Pancreas (tissue), 10 donors: ENCODE measurements at regions not wholly inside any gene's neighbourhood (a gene's known extent, or its start where the extent isn't known, plus 50 kb on each side); places are given as distances from the start of the nearest gene placed in this dataset.

Experiments
- ATAC-seq, 4 donors: fragments of 200-7000 bp; cut with Tn5 transposase; one replicate each; pipeline versions ENCODE4 v1.8.0 to v1.9.1; 2020; ENCODE audit warnings: mild to moderate bottlenecking in 4 of 4, moderate library complexity in 4 of 4
- DNase-seq, 6 donors: peaks; one replicate each; pipeline ENCODE4 v3.0.0-alpha.2; 2020
- FAIRE-seq: peaks from 2 replicates; lab custom pipeline; 2012; peaks lifted over from hg19 to GRCh38; lab: Jason Lieb, UNC
- H3K27ac ChIP-seq, 4 donors: fragments of 200-600 bp; sonication (generic); 1 replicate in 3 of 4; 2 replicates in 1 of 4; pipeline versions ENCODE4 v1.5.0 to v1.8.0; 2020
- H3K27me3 ChIP-seq, 4 donors: fragments of 200-600 bp; one replicate each; pipeline ENCODE4 v1.8.0; 2021
- H3K36me3 ChIP-seq, 3 donors: fragments of 200-600 bp; sonication (generic) in 1 of 3; one replicate each; pipeline versions ENCODE4 v1.5.0 to v1.8.0; 2020 to 2021
- H3K4me1 ChIP-seq, 3 donors: fragments of 200-600 bp; one replicate each; pipeline ENCODE4 v1.8.0; 2021
- H3K4me3 ChIP-seq, 4 donors: fragments of 200-600 bp; sonication (generic) in 2 of 4; one replicate each; pipeline versions ENCODE4 v1.5.0 to v1.8.0; 2020 to 2021
- H3K9me3 ChIP-seq, 4 donors: fragments of 200-600 bp; one replicate each; pipeline ENCODE4 v1.8.0; 2021
- CTCF ChIP-seq, 4 donors: fragments of 200-600 bp; sonication (generic) in 3 of 4; IDR thresholded peaks; one replicate each; pipeline versions ENCODE4 v1.5.0 to v1.8.0; 2021; ENCODE audit warnings: antibody characterized with exemption in 4 of 4
- WGBS, 2 donors: extraction: QIAGEN DNeasy Blood & Tissue Kit; methylation state at CpG; one replicate each; pipeline ENCODE4 v1.1.7; 2013; 5-methylcytosine and 5-hydroxymethylcytosine counted together
- intact Hi-C, 3 donors: fragments of 100-400 bp; cut with DNase I; formaldehyde crosslinking; loops; one replicate each; pipeline versions ENCODE4 v1.11.1 to v1.14.2; 2022
- donor health status: healthy with polysubstance abuse.
- donor health status: DM: no; HTN: no; CAD: no; lungs with moderate emphysema.
- donor health status: DM: no; HTN: no; CAD: no.
- donor health status: control.
- donor health status: control.
- donor health status: Bipolar disorder and iron deficiency.
- donor health status: DM: yes; HTN: yes; CAD: no.
- donor health status: DM: no; HTN: no; CAD: no.
- donor health status: DM: no; HTN: no; CAD: no.
- donor health status: DM: yes; HTN: yes; CAD: no.

GRCh38 chr12:114916541-114916940, 232.6 kb upstream of the TBX3 start:
- Histone ChIP-seq H3K9me3 (no peaks in the 10 kb centered on the region), H3K27me3 (peaks cover 0 to 7% (median 0%) of the 10 kb centered on the region in 4 donors), H3K4me3 (no peak overlapping the region), H3K4me1 (no peaks in the 10 kb centered on the region), H3K36me3 (no peaks in the 10 kb centered on the region), H3K27ac (no peak overlapping the region)
- DNase-seq (no peak), ATAC-seq (no peak), FAIRE-seq (no peak)
- 62 to 72% methylated on average over 12 of the region's 12 CpGs for WGBS, 2 donors
- TF ChIP-seq CTCF (IDR thresholded peaks at IDR 0.05): no peak
- intact Hi-C loops: no loop called here

GRCh38 chr12:114916124-114916523, 232.1 kb upstream of the TBX3 start:
- Histone ChIP-seq H3K4me3 (no peak overlapping the region), H3K36me3 (no peaks in the 10 kb centered on the region), H3K9me3 (no peaks in the 10 kb centered on the region), H3K27me3 (peaks cover 0 to 7% (median 0%) of the 10 kb centered on the region in 4 donors), H3K27ac (no peak overlapping the region), H3K4me1 (no peaks in the 10 kb centered on the region)
- FAIRE-seq (no peak), ATAC-seq (no peak), DNase-seq (no peak)
- 67 to 70% methylated on average over 3 of the region's 3 CpGs for WGBS, 2 donors
- no peak for TF ChIP-seq CTCF (IDR thresholded peaks at IDR 0.05)
- intact Hi-C loops: no loop called here

- 54 to 57% methylated on average over 10 of the region's 10 CpGs for WGBS, 2 donors
- no peak for ATAC-seq
- FAIRE-seq: no peak
- no peak for TF ChIP-seq CTCF (IDR thresholded peaks at IDR 0.05)
- intact Hi-C loops: no loop called here
- H3K9me3 ChIP-seq: no peaks in the 10 kb centered on the region
- DNase-seq: no peak
- H3K4me1 ChIP-seq: no peaks in the 10 kb centered on the region
- no peak overlapping the region for H3K4me3 ChIP-seq
- no peak overlapping the region for H3K27ac ChIP-seq
- H3K27me3 ChIP-seq: peaks cover 0 to 7% (median 0%) of the 10 kb centered on the region in 4 donors
- no peaks in the 10 kb centered on the region for H3K36me3 ChIP-seq
Measured at GRCh38 chr12:114913871-114914801, 230.2 kb upstream of the TBX3 start.

DNA sequence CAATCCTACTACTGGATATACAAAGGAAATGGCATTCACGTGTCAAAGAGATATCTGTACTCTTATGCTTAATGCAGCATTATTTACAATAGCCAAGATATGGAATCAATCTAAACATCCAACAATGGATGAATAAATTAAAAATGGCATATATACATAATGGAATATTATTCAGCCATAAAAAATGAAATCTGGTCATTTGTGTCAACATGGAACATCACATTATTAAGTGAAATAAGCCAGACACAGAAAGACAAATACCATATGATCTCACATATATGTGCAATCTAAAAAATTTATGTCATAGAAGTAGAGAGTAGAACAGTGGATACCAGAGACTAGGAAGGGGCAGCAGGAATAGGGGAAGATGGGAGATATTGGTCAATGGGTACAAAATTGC, 228.8 kb upstream of the TBX3 start:
- Histone ChIP-seq H3K36me3 (no peaks in the 10 kb centered on the region), H3K4me1 (no peaks in the 10 kb centered on the region), H3K27me3 (no peaks in the 10 kb centered on the region), H3K27ac (no peak overlapping the region), H3K9me3 (no peaks in the 10 kb centered on the region), H3K4me3 (no peak overlapping the region)
- FAIRE-seq (no peak), ATAC-seq (no peak), DNase-seq (no peak)
- intact Hi-C loops: no loop called here
- no peak for TF ChIP-seq CTCF (IDR thresholded peaks at IDR 0.05)
- 81 to 86% methylated on average over 1 of the region's 1 CpG for WGBS, 2 donors

DNA sequence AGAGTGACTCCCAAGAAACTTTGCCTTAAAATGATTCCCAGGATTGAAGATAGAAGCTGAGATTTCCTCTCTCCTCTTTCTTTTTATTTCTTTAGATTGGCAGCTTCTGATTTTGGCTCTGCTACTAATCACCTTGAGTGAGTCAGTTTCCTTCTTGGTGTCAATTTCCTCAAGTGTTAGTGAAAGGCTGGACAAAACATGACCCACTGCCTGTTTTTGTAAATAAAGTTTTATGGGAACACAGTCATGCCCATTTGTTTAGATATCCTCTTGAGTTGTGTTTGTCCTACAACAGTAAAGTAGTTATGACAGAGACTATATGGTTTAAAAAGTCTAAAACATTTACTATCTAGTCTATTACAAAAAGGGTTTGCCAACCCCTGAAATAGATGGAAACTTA, 227.2 kb upstream of the TBX3 start:
- H3K36me3 ChIP-seq: no peaks in the 10 kb centered on the region
- DNase-seq (no peak), ATAC-seq (no peak), FAIRE-seq (no peak)
- TF ChIP-seq CTCF (IDR thresholded peaks at IDR 0.05): no peak
- H3K4me1 ChIP-seq: no peaks in the 10 kb centered on the region
- H3K9me3 ChIP-seq: no peaks in the 10 kb centered on the region
- no peak overlapping the region for H3K27ac ChIP-seq
- intact Hi-C loops: no loop called here
- no peak overlapping the region for H3K4me3 ChIP-seq
- H3K27me3 ChIP-seq: no peaks in the 10 kb centered on the region
